Natural killer cell (primary cell): ENCODE measurements at regions not wholly inside any gene's neighbourhood (a gene's known extent, or its start where the extent isn't known, plus 50 kb on each side); places are given as distances from the start of the nearest gene placed in this dataset.

Experiments
- ATAC-seq, 3 donors: fragments of 150-1000 bp in 2 of 3; fragments of 200-7000 bp in 1 of 3; cut with Tn5 transposase; 1 replicate in 1 of 3; 2 replicates in 2 of 3; pipeline ENCODE4 v1.10.0; 2021; ENCODE audit warnings: mild to moderate bottlenecking in 2 of 3, moderate library complexity in 2 of 3
- DNase-seq, 2 donors: peaks; one replicate each; pipeline versions ENCODE4 v3.0.0 to v3.0.0-alpha.2; 2013 to 2021; ENCODE audit warnings: mixed read lengths in 1 of 2
- H3K27ac ChIP-seq: one replicate; pipeline ENCODE4 v1.5.1; 2013; ENCODE audit warnings: mild to moderate bottlenecking, low read length
- H3K27me3 ChIP-seq: one replicate; pipeline ENCODE4 v1.6.1; 2013; ENCODE audit warnings: low read length; ENCODE audit not compliant: control insufficient read depth, insufficient read depth
- H3K36me3 ChIP-seq: one replicate; pipeline ENCODE4 v1.6.1; 2013; ENCODE audit warnings: low read length; ENCODE audit not compliant: control insufficient read depth, insufficient read depth
- H3K4me1 ChIP-seq: one replicate; pipeline ENCODE4 v1.6.1; 2013; ENCODE audit warnings: low read length; ENCODE audit not compliant: control insufficient read depth, insufficient read depth
- H3K4me3 ChIP-seq: one replicate; pipeline ENCODE4 v1.5.1; 2013; ENCODE audit warnings: low read length
- H3K9me3 ChIP-seq: one replicate; pipeline ENCODE4 v1.6.1; 2013; ENCODE audit warnings: low read length; ENCODE audit not compliant: control insufficient read depth, insufficient read depth
- H3K27ac Mint-ChIP-seq, 2 donors: one replicate each; pipeline ENCODE4 v1.8.0; 2022; ENCODE audit warnings: mild to moderate bottlenecking in 2 of 2, mixed read lengths in 2 of 2, moderate library complexity in 1 of 2
- H3K27me3 Mint-ChIP-seq, 2 donors: one replicate each; pipeline ENCODE4 v1.8.0; 2022; ENCODE audit warnings: low read depth in 2 of 2, mixed read lengths in 2 of 2
- H3K36me3 Mint-ChIP-seq: one replicate; pipeline ENCODE4 v1.8.0; 2022; ENCODE audit warnings: mixed read lengths
- H3K4me1 Mint-ChIP-seq, 2 donors: one replicate each; pipeline ENCODE4 v1.8.0; 2022; ENCODE audit warnings: mixed read lengths in 2 of 2
- H3K4me3 Mint-ChIP-seq: one replicate; pipeline ENCODE4 v1.8.0; 2022; ENCODE audit warnings: mild to moderate bottlenecking, moderate library complexity, mixed read lengths
- H3K9me3 Mint-ChIP-seq, 2 donors: one replicate each; pipeline ENCODE4 v1.8.0; 2022; ENCODE audit warnings: mixed read lengths in 2 of 2
- WGBS: methylation state at CpG from one replicate; pipeline ENCODE4 v1.1.7; 2013; ENCODE audit warnings: missing lambda C conversion rate; ENCODE audit not compliant: insufficient coverage; 5-methylcytosine and 5-hydroxymethylcytosine counted together
- intact Hi-C: fragments of 100-400 bp; cut with micrococcal nuclease; formaldehyde crosslinking; loops from one replicate; pipeline ENCODE4 v1.14.2; 2022
- TF ChIP-seq, protein P1 (sequence below): fragments of 200-600 bp; IDR thresholded peaks from one replicate; pipeline ENCODE4 v1.8.0; 2022; ENCODE audit warnings: antibody characterized with exemption

DNA sequence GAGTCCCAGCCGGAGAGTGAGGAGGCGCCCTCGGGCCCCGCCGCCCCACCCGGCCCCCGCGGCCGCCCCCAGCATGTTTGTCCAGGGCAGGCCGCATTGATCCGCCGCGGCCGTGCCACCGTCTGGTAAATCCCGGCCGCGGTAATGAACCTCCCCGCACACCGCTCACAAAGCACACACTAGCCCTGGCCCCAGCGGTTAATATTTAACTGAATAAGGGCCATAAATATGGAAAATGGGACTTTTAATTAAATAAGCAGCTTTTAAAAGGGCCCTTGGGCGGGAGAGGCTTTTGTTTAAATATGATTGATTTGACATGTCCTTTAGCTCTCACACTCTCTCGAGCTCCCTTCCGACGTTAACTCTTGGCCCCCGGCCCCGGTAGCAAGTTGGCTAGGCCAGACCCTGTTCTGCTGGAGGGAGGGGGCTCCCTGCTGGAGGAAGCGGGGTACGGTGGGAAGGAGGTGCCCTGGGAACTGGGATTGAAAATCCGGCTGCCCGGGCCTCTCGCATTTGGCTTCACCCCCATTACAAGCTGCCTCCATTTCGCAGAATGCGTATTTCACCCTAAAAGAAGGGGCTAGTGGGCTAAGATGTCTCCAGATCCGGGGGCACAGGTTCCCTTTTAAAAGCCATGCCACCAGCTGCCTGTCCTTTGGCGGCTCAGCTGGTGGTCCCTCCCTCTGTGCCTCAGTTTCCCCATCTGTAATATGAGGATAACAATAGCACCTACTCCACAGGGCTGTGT, 199.8 kb downstream of the RBM19 start:
- Mint-ChIP-seq H3K4me3 (no peak overlapping the region), H3K4me1 (no peaks in the 10 kb centered on the region), H3K27ac (no peak overlapping the region), H3K27me3 (peaks cover 7 to 19% of the 10 kb centered on the region in 2 donors), H3K36me3 (no peaks in the 10 kb centered on the region), H3K9me3 (peaks cover 0 to 2% of the 10 kb centered on the region in 2 donors)
- WGBS = 80% methylated on average over 33 of the region's 36 CpGs
- intact Hi-C loops = no loop called here
- TF ChIP-seq, protein P1, sequence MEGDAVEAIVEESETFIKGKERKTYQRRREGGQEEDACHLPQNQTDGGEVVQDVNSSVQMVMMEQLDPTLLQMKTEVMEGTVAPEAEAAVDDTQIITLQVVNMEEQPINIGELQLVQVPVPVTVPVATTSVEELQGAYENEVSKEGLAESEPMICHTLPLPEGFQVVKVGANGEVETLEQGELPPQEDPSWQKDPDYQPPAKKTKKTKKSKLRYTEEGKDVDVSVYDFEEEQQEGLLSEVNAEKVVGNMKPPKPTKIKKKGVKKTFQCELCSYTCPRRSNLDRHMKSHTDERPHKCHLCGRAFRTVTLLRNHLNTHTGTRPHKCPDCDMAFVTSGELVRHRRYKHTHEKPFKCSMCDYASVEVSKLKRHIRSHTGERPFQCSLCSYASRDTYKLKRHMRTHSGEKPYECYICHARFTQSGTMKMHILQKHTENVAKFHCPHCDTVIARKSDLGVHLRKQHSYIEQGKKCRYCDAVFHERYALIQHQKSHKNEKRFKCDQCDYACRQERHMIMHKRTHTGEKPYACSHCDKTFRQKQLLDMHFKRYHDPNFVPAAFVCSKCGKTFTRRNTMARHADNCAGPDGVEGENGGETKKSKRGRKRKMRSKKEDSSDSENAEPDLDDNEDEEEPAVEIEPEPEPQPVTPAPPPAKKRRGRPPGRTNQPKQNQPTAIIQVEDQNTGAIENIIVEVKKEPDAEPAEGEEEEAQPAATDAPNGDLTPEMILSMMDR = no peak
- no peak overlapping the region for H3K27ac ChIP-seq
- no peaks in the 10 kb centered on the region for H3K9me3 ChIP-seq
- ATAC-seq (no peak), DNase-seq (no peak)
- H3K4me1 ChIP-seq = no peaks in the 10 kb centered on the region
- H3K4me3 ChIP-seq = no peak overlapping the region
- no peaks in the 10 kb centered on the region for H3K27me3 ChIP-seq
- no peaks in the 10 kb centered on the region for H3K36me3 ChIP-seq

DNA sequence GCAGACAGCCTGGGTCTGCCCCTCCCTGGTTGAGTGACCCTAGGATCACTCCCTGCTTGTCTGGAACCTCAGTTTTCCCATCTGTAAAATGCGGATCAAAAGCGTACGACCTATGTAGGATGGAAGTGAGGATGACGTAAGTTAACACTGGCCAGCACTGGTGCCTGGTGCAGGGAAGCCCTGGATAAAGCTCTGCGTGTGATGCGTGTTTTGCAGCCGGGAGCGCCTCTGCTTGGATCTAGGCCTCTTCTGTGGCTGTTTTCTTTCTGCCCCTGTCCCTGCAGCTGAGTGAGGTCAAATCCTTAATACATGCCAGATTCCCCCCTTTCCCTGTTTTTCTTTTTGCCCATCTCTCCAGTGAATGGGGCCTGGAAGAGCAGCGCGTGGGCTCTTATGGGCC, 201.5 kb downstream of the RBM19 start:
- TF ChIP-seq, protein P1 = no peak
- WGBS = 93% methylated on average over 10 of the region's 10 CpGs
- H3K9me3 Mint-ChIP-seq = peaks cover 0 to 2% of the 10 kb centered on the region in 2 donors

DNA sequence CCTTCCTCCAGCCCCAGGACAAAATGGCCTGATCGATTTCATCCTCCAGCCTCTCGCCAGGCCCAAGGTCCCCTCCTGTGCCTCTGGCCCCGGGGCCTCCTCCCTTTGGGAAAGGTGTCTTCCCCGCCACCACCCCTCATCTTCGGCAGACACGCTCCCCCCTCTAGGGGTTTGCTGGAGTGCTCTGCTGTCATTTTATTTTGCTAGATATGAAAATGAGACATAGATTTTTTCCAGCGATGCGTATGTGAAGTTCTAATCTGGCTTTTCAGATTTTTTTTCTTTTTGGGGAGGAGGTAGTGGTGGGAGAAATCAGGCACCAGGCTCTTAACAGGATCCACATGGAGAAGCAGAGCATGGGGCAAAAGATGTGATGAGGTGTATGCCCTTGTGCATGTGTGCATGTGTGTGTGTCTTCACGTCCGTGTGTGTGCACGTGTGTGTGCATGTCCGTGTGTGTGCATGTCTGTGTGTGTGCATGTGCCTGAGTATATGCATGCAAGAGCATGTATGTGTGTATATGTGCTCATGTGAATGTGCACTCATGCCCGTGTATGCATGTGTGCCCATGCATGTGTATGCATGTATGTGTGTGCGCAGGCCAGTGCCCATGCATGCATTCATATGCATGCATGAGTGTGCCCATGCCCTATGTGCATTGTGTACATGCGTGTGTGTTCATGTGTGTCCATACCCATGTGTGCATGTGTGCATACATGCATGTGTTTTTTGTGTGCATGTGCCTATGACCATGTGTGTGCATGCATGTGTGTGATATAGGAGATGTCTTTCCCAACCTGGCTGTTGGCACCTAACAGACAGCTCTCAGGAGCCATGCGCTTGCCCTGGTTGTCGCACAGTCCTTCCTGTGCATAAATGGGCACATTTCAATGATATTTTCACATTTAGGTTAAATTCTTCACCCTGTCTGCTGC, 203.0 kb downstream of the RBM19 start:
- Histone ChIP-seq H3K4me1 (no peaks in the 10 kb centered on the region), H3K27me3 (no peaks in the 10 kb centered on the region), H3K36me3 (no peaks in the 10 kb centered on the region), H3K4me3 (no peak overlapping the region), H3K9me3 (no peaks in the 10 kb centered on the region), H3K27ac (no peak overlapping the region)
- 76% methylated on average over 15 of the region's 17 CpGs for WGBS
- ATAC-seq = peak in 1 of 3 donors; percentile 22
- no peaks in the 10 kb centered on the region for H3K4me1 Mint-ChIP-seq
- DNase-seq = no peak
- H3K27me3 Mint-ChIP-seq = peaks cover 12 to 31% of the 10 kb centered on the region in 2 donors
- no peaks in the 10 kb centered on the region for H3K36me3 Mint-ChIP-seq
- H3K27ac Mint-ChIP-seq = no peak overlapping the region
- TF ChIP-seq, protein P1 = no peak
- no peak overlapping the region for H3K4me3 Mint-ChIP-seq
- intact Hi-C loops = no loop called here
- peaks cover 0 to 2% of the 10 kb centered on the region in 2 donors for H3K9me3 Mint-ChIP-seq

More for the DNA sequence above, 201.5 kb downstream of the RBM19 start:
- H3K4me1 Mint-ChIP-seq = no peaks in the 10 kb centered on the region
- peaks cover 7 to 26% of the 10 kb centered on the region in 2 donors for H3K27me3 Mint-ChIP-seq
- Histone ChIP-seq H3K27me3 (no peaks in the 10 kb centered on the region), H3K4me3 (no peak overlapping the region), H3K27ac (no peak overlapping the region), H3K9me3 (no peaks in the 10 kb centered on the region), H3K36me3 (no peaks in the 10 kb centered on the region), H3K4me1 (no peaks in the 10 kb centered on the region)
- intact Hi-C loops = no loop called here
- no peak for DNase-seq
- H3K4me3 Mint-ChIP-seq = no peak overlapping the region
- H3K36me3 Mint-ChIP-seq = no peaks in the 10 kb centered on the region
- H3K27ac Mint-ChIP-seq = no peak overlapping the region
- ATAC-seq = no peak
